ENCODE measurements at regions not wholly inside any gene's neighbourhood (a gene's known extent, or its start where the extent isn't known, plus 50 kb on each side); places are given as distances from the start of the nearest gene placed in this dataset.

GRCh38 chr6:14442242-14442641 lies 324.7 kb downstream of the CD83 start:
- H3K79me2 ChIP-seq, result no peaks in the 10 kb centered on the region
- H3K36me3 ChIP-seq (replicated peaks; ENCODE audit: insufficient read depth, low read depth), result no peaks in the 10 kb centered on the region
- H3K27ac ChIP-seq, result no peak overlapping the region
- no peaks in the 10 kb centered on the region for H3K9me2 ChIP-seq (replicated peaks; ENCODE audit: insufficient read depth)
- no peak for DNase-seq (ENCODE audit: low spot score)
- 92% methylated on average over 11 of the region's 11 CpGs for WGBS (ENCODE audit: low lambda C conversion rate, missing lambda C conversion rate)
- H3K4me3 ChIP-seq, result no peak overlapping the region
- no peaks in the 10 kb centered on the region for H3K27me3 ChIP-seq
- H3K9me3 ChIP-seq (ENCODE audit: low read depth), result no peaks in the 10 kb centered on the region
- no peak overlapping the region for H3K4me2 ChIP-seq
- no peaks in the 10 kb centered on the region for H4K20me1 ChIP-seq (ENCODE audit: insufficient read depth, poor library complexity, severe bottlenecking)
- H3K4me1 ChIP-seq (ENCODE audit: insufficient read depth), result peaks cover 8% of the 10 kb centered on the region
- TF ChIP-seq EZH2 (IDR thresholded peaks at IDR 0.05; ENCODE audit: borderline replicate concordance) (no peak), CTCF (IDR thresholded peaks at IDR 0.05; ENCODE audit: poor library complexity) (no peak), EZH2phosphoT487 (IDR thresholded peaks at IDR 0.05; ENCODE audit: low read depth, severe bottlenecking, unreplicated experiment) (no peak)
- H2AFZ ChIP-seq, result no peak overlapping the region

GRCh38 chr6:14443629-14444268 lies 326.2 kb downstream of the CD83 start:
- no peak overlapping the region for H3K4me2 ChIP-seq
- H3K4me1 ChIP-seq (ENCODE audit: insufficient read depth), result peaks cover 8% of the 10 kb centered on the region
- H2AFZ ChIP-seq, result no peak overlapping the region
- no peaks in the 10 kb centered on the region for H3K36me3 ChIP-seq (replicated peaks; ENCODE audit: insufficient read depth, low read depth)
- TF ChIP-seq EZH2phosphoT487 (IDR thresholded peaks at IDR 0.05; ENCODE audit: low read depth, severe bottlenecking, unreplicated experiment) (no peak), CTCF (IDR thresholded peaks at IDR 0.05; ENCODE audit: poor library complexity) (no peak), EZH2 (IDR thresholded peaks at IDR 0.05; ENCODE audit: borderline replicate concordance) (no peak)
- H4K20me1 ChIP-seq (ENCODE audit: insufficient read depth, poor library complexity, severe bottlenecking), result no peaks in the 10 kb centered on the region
- no peaks in the 10 kb centered on the region for H3K27me3 ChIP-seq
- H3K79me2 ChIP-seq, result no peaks in the 10 kb centered on the region
- WGBS (ENCODE audit: low lambda C conversion rate, missing lambda C conversion rate), result 85% methylated on average over 4 of the region's 4 CpGs
- DNase-seq (ENCODE audit: low spot score), result no peak
- no peaks in the 10 kb centered on the region for H3K9me3 ChIP-seq (ENCODE audit: low read depth)
- no peak overlapping the region for H3K27ac ChIP-seq
- no peak overlapping the region for H3K4me3 ChIP-seq
- H3K9me2 ChIP-seq (replicated peaks; ENCODE audit: insufficient read depth), result no peaks in the 10 kb centered on the region

- Histone ChIP-seq H3K9me3 (ENCODE audit: low read depth) (no peaks in the 10 kb centered on the region), H3K4me2 (no peak overlapping the region), H3K27me3 (no peaks in the 10 kb centered on the region), H3K27ac (no peak overlapping the region), H3K79me2 (no peaks in the 10 kb centered on the region), H2AFZ (no peak overlapping the region), H3K4me3 (no peak overlapping the region), H3K4me1 (ENCODE audit: insufficient read depth) (peaks cover 8% of the 10 kb centered on the region), H3K36me3 (replicated peaks; ENCODE audit: insufficient read depth, low read depth) (no peaks in the 10 kb centered on the region), H3K9me2 (replicated peaks; ENCODE audit: insufficient read depth) (no peaks in the 10 kb centered on the region), H4K20me1 (ENCODE audit: insufficient read depth, poor library complexity, severe bottlenecking) (no peaks in the 10 kb centered on the region)
- no peak for DNase-seq (ENCODE audit: low spot score)
- TF ChIP-seq CTCF (IDR thresholded peaks at IDR 0.05; ENCODE audit: poor library complexity) (no peak), EZH2 (IDR thresholded peaks at IDR 0.05; ENCODE audit: borderline replicate concordance) (no peak), EZH2phosphoT487 (IDR thresholded peaks at IDR 0.05; ENCODE audit: low read depth, severe bottlenecking, unreplicated experiment) (no peak)
- 59% methylated on average over 3 of the region's 3 CpGs for WGBS (ENCODE audit: low lambda C conversion rate, missing lambda C conversion rate)
Measured at GRCh38 chr6:14444295-14444972, 326.9 kb downstream of the CD83 start.
